HG03175 (cell line): ENCODE measurements at regions not wholly inside any gene's neighbourhood (a gene's known extent, or its start where the extent isn't known, plus 50 kb on each side); places are given as distances from the start of the nearest gene placed in this dataset.

Experiments used
- ATAC-seq: cut with Tn5 transposase; IDR thresholded peaks from one replicate; pipeline ENCODE4 v1.9.1; 2021; ENCODE audit warnings: mild to moderate bottlenecking, moderate library complexity; ENCODE audit not compliant: unreplicated experiment

DNA sequence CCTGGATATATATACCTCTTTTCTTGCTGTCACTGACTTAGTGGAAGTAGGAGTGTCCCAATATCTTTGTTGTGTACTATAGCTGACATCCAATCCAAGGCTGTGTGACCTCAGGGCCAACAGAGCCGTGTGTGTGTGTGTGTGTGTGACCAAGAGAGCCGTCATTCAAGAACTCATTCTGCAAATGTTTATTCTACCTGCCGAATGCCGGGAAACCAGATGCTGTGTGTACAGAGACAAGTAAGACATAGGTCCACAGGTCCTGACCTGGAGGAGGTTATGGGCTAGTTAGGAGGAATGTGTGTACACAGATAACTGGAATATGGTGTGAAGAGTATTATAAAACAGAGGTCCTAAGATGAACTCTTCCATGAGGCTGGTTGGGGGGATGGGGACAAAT is 190.0 kb downstream of the DHX35 start:
- ATAC-seq, result no peak

DNA sequence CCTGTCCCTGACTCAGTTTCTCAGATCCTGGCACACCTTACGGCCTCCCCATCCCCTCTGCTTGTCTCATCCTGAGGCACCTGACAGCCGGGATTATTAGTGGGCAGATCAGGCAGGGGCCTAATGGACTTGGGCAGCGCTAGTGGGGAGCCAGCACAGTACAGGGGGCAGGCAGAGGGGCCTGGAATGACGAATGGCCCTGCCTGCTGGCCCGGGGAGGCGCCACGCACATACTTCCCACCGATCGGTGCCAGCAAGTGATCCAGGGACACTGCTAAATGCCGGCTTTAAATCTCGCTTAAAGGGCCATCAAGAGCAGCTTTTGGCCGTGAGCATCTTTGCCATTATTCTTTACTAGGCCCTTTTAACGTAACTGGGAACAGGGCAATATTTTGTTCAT is 188.4 kb downstream of the DHX35 start:
- no peak for ATAC-seq

- ATAC-seq, result no peak
These were observed 184.2 kb downstream of the DHX35 start for GRCh38 chr20:39146394-39146793.

GRCh38 chr20:39145921-39146320 is 183.8 kb downstream of the DHX35 start:
- no peak for ATAC-seq

DNA sequence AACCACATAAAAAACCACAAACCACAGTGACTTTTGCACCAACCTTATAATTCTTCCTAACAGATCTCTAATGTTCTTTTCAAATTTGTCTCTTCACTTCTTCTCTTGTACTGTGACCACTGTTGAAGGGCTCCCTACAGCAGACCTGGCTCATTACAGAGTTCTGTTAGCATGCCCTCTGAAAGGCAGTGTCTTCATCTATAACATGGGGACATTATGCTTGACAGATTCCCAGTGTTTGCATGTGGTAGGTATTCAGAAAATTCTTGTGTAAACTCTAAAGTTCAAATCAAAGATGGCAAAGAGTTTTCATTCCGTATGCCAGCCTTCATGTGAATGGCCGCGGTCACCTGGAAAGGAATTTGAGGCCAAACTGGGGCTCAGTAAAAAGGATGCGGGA is 182.6 kb downstream of the DHX35 start:
- no peak for ATAC-seq

- no peak for ATAC-seq
These were observed 180.4 kb downstream of the DHX35 start for GRCh38 chr20:39142407-39143096.

DNA sequence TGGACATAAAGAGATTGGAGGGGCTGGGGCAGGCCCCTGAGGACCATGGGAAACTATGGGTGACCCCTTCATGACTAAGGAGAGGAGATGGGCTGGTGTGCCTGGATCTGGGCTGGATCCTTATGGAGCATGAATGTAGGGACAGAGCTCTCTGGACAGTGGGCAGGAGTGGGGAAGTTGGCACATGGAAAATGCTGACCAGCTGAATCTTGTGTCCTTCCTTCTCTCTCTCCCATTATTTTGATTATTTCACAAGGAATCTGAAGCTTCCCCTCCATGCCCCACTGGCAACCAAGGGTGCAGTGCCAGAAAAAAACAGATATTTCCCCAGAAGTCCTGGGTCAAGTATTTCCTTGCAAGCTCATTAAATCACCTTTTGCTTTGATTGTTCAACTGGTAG is 175.2 kb downstream of the DHX35 start:
- ATAC-seq, result no peak

DNA sequence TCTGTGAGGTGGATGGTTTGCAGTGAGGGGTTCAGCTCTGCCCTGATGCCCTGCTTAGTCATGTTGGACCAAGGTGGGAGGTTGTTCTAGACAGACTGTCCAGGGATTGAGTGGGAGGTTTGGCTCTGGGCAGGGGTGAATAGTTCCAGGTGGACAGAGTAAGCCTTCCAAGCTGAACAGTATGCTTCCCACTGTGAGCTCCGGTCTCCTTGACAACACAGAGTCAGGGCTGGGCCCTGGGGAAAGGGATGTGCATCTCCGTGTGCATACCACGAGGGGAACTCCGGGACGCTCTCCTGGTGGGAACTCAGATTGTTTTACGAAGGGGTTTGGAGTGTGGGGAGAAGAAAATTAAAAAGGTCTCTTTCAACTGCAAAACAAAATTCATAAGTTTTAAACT is 174.7 kb downstream of the DHX35 start:
- ATAC-seq, result no peak

GRCh38 chr20:39135885-39136544 is 173.9 kb downstream of the DHX35 start:
- ATAC-seq, result no peak

GRCh38 chr20:39133201-39133600 is 171.1 kb downstream of the DHX35 start:
- ATAC-seq, result no peak

- no peak for ATAC-seq
These were observed 170.4 kb downstream of the DHX35 start for GRCh38 chr20:39132511-39132910.

DNA sequence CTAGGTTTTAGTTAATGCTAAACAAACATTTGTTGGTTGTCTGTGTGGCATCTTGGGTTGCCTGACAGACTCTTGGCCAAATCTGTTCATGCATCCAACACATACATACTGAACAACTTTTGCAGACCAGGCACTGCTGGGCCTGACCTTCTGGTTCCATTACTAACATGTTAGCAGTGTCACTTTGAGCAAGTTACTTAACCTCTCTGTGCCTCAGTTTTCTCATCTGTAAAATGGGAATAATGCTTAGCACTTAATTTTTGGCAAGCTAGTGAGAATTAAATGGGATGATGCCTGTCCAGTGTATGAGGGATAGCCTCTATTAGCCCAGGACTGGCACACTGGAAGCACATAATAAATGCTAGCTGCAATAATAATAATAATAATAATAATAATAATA is 169.9 kb downstream of the DHX35 start:
- ATAC-seq, result no peak

- ATAC-seq, result no peak
These were observed 168.5 kb downstream of the DHX35 start for GRCh38 chr20:39130627-39131026.

GRCh38 chr20:39129523-39129922 is 167.4 kb downstream of the DHX35 start:
- ATAC-seq, result no peak

- no peak for ATAC-seq
These were observed 161.9 kb downstream of the DHX35 start for GRCh38 chr20:39124064-39124463.

- ATAC-seq, result no peak
These were observed 161.0 kb downstream of the DHX35 start for GRCh38 chr20:39123185-39123557.

- ATAC-seq, result no peak
These were observed 155.3 kb downstream of the DHX35 start for GRCh38 chr20:39117491-39117890.

GRCh38 chr20:39116020-39116419 is 153.9 kb downstream of the DHX35 start:
- ATAC-seq, result no peak

- ATAC-seq, result peak; percentile 55
These were observed 150.1 kb downstream of the DHX35 start for GRCh38 chr20:39112178-39112743.

GRCh38 chr20:39111359-39112177 is 149.4 kb downstream of the DHX35 start:
- no peak for ATAC-seq

GRCh38 chr20:39110819-39111136 is 148.6 kb downstream of the DHX35 start:
- ATAC-seq, result no peak
